Glomerular visceral epithelial cell (primary cell): ENCODE measurements at regions not wholly inside any gene's neighbourhood (a gene's known extent, or its start where the extent isn't known, plus 50 kb on each side); places are given as distances from the start of the nearest gene placed in this dataset.

Experiments used
- DNase-seq: peaks from one replicate; pipeline ENCODE4 v3.0.0-alpha.2; 2016; ENCODE audit errors: extremely low spot score

- DNase-seq = no peak
Observed at GRCh38 chr15:47824147-47824546, 106.8 kb downstream of the SEMA6D start.

- DNase-seq = no peak
Observed at GRCh38 chr15:47829667-47830066, 112.4 kb downstream of the SEMA6D start.

GRCh38 chr15:47834093-47834492 is 116.8 kb downstream of the SEMA6D start:
- DNase-seq = no peak

- DNase-seq = no peak
Observed at GRCh38 chr15:47839233-47839825, 122.0 kb downstream of the SEMA6D start.

- DNase-seq = no peak
Observed at GRCh38 chr15:47843124-47843663, 125.9 kb downstream of the SEMA6D start.

GRCh38 chr15:47844437-47844836 is 127.1 kb downstream of the SEMA6D start:
- no peak for DNase-seq

GRCh38 chr15:47846128-47846868 is 129.0 kb downstream of the SEMA6D start:
- no peak for DNase-seq

- DNase-seq = no peak
Observed at GRCh38 chr15:47846876-47847275, 129.6 kb downstream of the SEMA6D start.

GRCh38 chr15:47856071-47856470 is 138.8 kb downstream of the SEMA6D start:
- DNase-seq = no peak

GRCh38 chr15:47857014-47857775 is 139.9 kb downstream of the SEMA6D start:
- DNase-seq = no peak

GRCh38 chr15:47857776-47858167 is 140.5 kb downstream of the SEMA6D start:
- DNase-seq = no peak

GRCh38 chr15:47861111-47861903 is 144.0 kb downstream of the SEMA6D start:
- no peak for DNase-seq

GRCh38 chr15:47862402-47862801 is 145.1 kb downstream of the SEMA6D start:
- DNase-seq = no peak

- DNase-seq = no peak
Observed at GRCh38 chr15:47866446-47866845, 149.1 kb downstream of the SEMA6D start.

GRCh38 chr15:47870300-47870955 is 153.1 kb downstream of the SEMA6D start:
- no peak for DNase-seq

GRCh38 chr15:47870956-47871625 is 153.8 kb downstream of the SEMA6D start:
- DNase-seq = no peak

GRCh38 chr15:47872208-47872607 is 154.9 kb downstream of the SEMA6D start:
- DNase-seq = no peak

- no peak for DNase-seq
Observed at GRCh38 chr15:47872869-47873432, 155.6 kb downstream of the SEMA6D start.

- DNase-seq = no peak
Observed at GRCh38 chr15:47876986-47877385, 159.7 kb downstream of the SEMA6D start.

- DNase-seq = no peak
Observed at GRCh38 chr15:47877836-47878235, 160.5 kb downstream of the SEMA6D start.
